Mesodermal cell (in vitro differentiated cells): ENCODE measurements at regions not wholly inside any gene's neighbourhood (a gene's known extent, or its start where the extent isn't known, plus 50 kb on each side); places are given as distances from the start of the nearest gene placed in this dataset.

ENCODE experiments used
- H3K27ac ChIP-seq: 2 replicates; pipeline ENCODE4 v1.7.0; 2013; ENCODE audit warnings: mild to moderate bottlenecking, low read depth, low read length, moderate library complexity; ENCODE audit not compliant: severe bottlenecking
- H3K36me3 ChIP-seq: 2 replicates; pipeline ENCODE4 v1.7.1; 2013; ENCODE audit warnings: mild to moderate bottlenecking, low read length, moderate library complexity; ENCODE audit not compliant: control insufficient read depth, insufficient read depth
- H3K4me1 ChIP-seq: one replicate; pipeline ENCODE4 v1.7.1; 2013; ENCODE audit warnings: mild to moderate bottlenecking, low read length; ENCODE audit not compliant: insufficient read depth, control insufficient read depth, poor library complexity, severe bottlenecking
- H3K4me3 ChIP-seq: 2 replicates; pipeline ENCODE4 v1.7.0; 2013; ENCODE audit warnings: low read length, control low read depth, mild to moderate bottlenecking; ENCODE audit not compliant: insufficient read depth, poor library complexity, severe bottlenecking; ENCODE audit errors: extremely low read depth
- H3K9me3 ChIP-seq: 2 replicates; pipeline ENCODE4 v1.7.1; 2013; ENCODE audit warnings: mild to moderate bottlenecking, low read length, moderate library complexity; ENCODE audit not compliant: control insufficient read depth
- WGBS, 2 experiments: methylation state at CpG; one replicate each; pipeline ENCODE4 v1.1.5; 2013; ENCODE audit warnings: missing lambda C conversion rate in 2 of 2; ENCODE audit not compliant: insufficient coverage in 2 of 2; 5-methylcytosine and 5-hydroxymethylcytosine counted together

GRCh38 chr18:37701967-37702366 lies 136.4 kb upstream of the CELF4 start:
- H3K4me3 ChIP-seq = no peak overlapping the region
- no peaks in the 10 kb centered on the region for H3K4me1 ChIP-seq
- H3K36me3 ChIP-seq = no peaks in the 10 kb centered on the region
- no peak overlapping the region for H3K27ac ChIP-seq
- 67 to 100% methylated on average over 1 to 2 of the region's 3 CpGs for WGBS, 2 experiments
- no peaks in the 10 kb centered on the region for H3K9me3 ChIP-seq

GRCh38 chr18:37698508-37699040 lies 133.0 kb upstream of the CELF4 start:
- WGBS, 2 experiments = 48 to 51% methylated on average over 3 of the region's 3 CpGs
- Histone ChIP-seq H3K4me3 (no peak overlapping the region), H3K4me1 (no peaks in the 10 kb centered on the region), H3K27ac (no peak overlapping the region), H3K9me3 (no peaks in the 10 kb centered on the region), H3K36me3 (no peaks in the 10 kb centered on the region)

- Histone ChIP-seq H3K27ac (no peak overlapping the region), H3K36me3 (no peaks in the 10 kb centered on the region), H3K9me3 (no peaks in the 10 kb centered on the region), H3K4me1 (no peaks in the 10 kb centered on the region), H3K4me3 (no peak overlapping the region)
- WGBS, 2 experiments = 36 to 42% methylated on average over 2 of the region's 4 CpGs
Observed at GRCh38 chr18:37694516-37694915, 128.9 kb upstream of the CELF4 start.

GRCh38 chr18:37691162-37691561 lies 125.6 kb upstream of the CELF4 start:
- Histone ChIP-seq H3K36me3 (no peaks in the 10 kb centered on the region), H3K27ac (no peak overlapping the region), H3K9me3 (no peaks in the 10 kb centered on the region), H3K4me1 (no peaks in the 10 kb centered on the region), H3K4me3 (no peak overlapping the region)
- WGBS, 2 experiments = 100% methylated on average over 1 of the region's 1 CpG; no CpG with 5 or more reads in 1 of the 2 experiments

- H3K9me3 ChIP-seq = no peaks in the 10 kb centered on the region
- WGBS, 2 experiments = no CpG with 5 or more reads among the region's 1 CpG
- H3K27ac ChIP-seq = no peak overlapping the region
- no peaks in the 10 kb centered on the region for H3K4me1 ChIP-seq
- no peak overlapping the region for H3K4me3 ChIP-seq
- no peaks in the 10 kb centered on the region for H3K36me3 ChIP-seq
Observed at GRCh38 chr18:37689841-37690240, 124.2 kb upstream of the CELF4 start.

- no peak overlapping the region for H3K27ac ChIP-seq
- WGBS, 2 experiments = 84 to 91% methylated on average over 2 of the region's 3 CpGs
- no peaks in the 10 kb centered on the region for H3K36me3 ChIP-seq
- H3K9me3 ChIP-seq = no peaks in the 10 kb centered on the region
- H3K4me3 ChIP-seq = no peak overlapping the region
- no peaks in the 10 kb centered on the region for H3K4me1 ChIP-seq
Observed at GRCh38 chr18:37684590-37684989, 119.0 kb upstream of the CELF4 start.

GRCh38 chr18:37684183-37684582 lies 118.6 kb upstream of the CELF4 start:
- Histone ChIP-seq H3K4me1 (no peaks in the 10 kb centered on the region), H3K36me3 (no peaks in the 10 kb centered on the region), H3K4me3 (no peak overlapping the region), H3K27ac (no peak overlapping the region), H3K9me3 (no peaks in the 10 kb centered on the region)
- 91 to 94% methylated on average over 4 to 5 of the region's 5 CpGs for WGBS, 2 experiments

- no peak overlapping the region for H3K4me3 ChIP-seq
- peaks cover 4% of the 10 kb centered on the region for H3K4me1 ChIP-seq
- 70 to 92% methylated on average over 2 to 3 of the region's 3 CpGs for WGBS, 2 experiments
- no peaks in the 10 kb centered on the region for H3K36me3 ChIP-seq
- H3K9me3 ChIP-seq = peaks cover 5% of the 10 kb centered on the region
- H3K27ac ChIP-seq = no peak overlapping the region
Observed at GRCh38 chr18:37680911-37681310, 115.3 kb upstream of the CELF4 start.

GRCh38 chr18:37676276-37676675 lies 110.7 kb upstream of the CELF4 start:
- Histone ChIP-seq H3K36me3 (no peaks in the 10 kb centered on the region), H3K4me3 (no peak overlapping the region), H3K4me1 (peaks cover 4% of the 10 kb centered on the region), H3K27ac (no peak overlapping the region), H3K9me3 (peaks cover 11% of the 10 kb centered on the region)
- WGBS, 2 experiments = no CpG with 5 or more reads among the region's 1 CpG

- WGBS, 2 experiments = no CpG with 5 or more reads among the region's 1 CpG
- Histone ChIP-seq H3K4me3 (no peak overlapping the region), H3K36me3 (no peaks in the 10 kb centered on the region), H3K9me3 (peaks cover 11% of the 10 kb centered on the region), H3K27ac (no peak overlapping the region), H3K4me1 (peaks cover 4% of the 10 kb centered on the region)
Observed at GRCh38 chr18:37675699-37676098, 110.1 kb upstream of the CELF4 start.

- Histone ChIP-seq H3K4me3 (no peak overlapping the region), H3K27ac (no peak overlapping the region), H3K4me1 (peaks cover 7% of the 10 kb centered on the region), H3K9me3 (peaks cover 11% of the 10 kb centered on the region), H3K36me3 (no peaks in the 10 kb centered on the region)
- 100% methylated on average over 1 to 2 of the region's 4 CpGs for WGBS, 2 experiments
Observed at GRCh38 chr18:37674570-37674969, 109.0 kb upstream of the CELF4 start.
